Endothelial cell (in vitro differentiated cells): ENCODE measurements at regions not wholly inside any gene's neighbourhood (a gene's known extent, or its start where the extent isn't known, plus 50 kb on each side); places are given as distances from the start of the nearest gene placed in this dataset.
"Not testable (repeated sequence)": the region's sequence is repeated elsewhere in the genome, so short reads cannot be mapped to it uniquely, and the experiment has no call there.

Experiments
- DNase-seq: peaks from one replicate; pipeline ENCODE4 v3.0.0; 2021; ENCODE audit warnings: low spot score
- H3K27ac Mint-ChIP-seq: one replicate; pipeline ENCODE4 v1.8.0; 2021; ENCODE audit warnings: mixed read lengths, inconsistent platforms; ENCODE audit not compliant: unreplicated experiment
- H3K27me3 Mint-ChIP-seq: one replicate; pipeline ENCODE4 v1.8.0; 2021; ENCODE audit warnings: mild to moderate bottlenecking, moderate library complexity, mixed read lengths, inconsistent platforms; ENCODE audit not compliant: unreplicated experiment
- H3K36me3 Mint-ChIP-seq: one replicate; pipeline ENCODE4 v1.8.0; 2021; ENCODE audit warnings: mild to moderate bottlenecking, low read depth, mixed read lengths, inconsistent platforms; ENCODE audit not compliant: unreplicated experiment
- H3K4me1 Mint-ChIP-seq: one replicate; pipeline ENCODE4 v1.8.0; 2021; ENCODE audit warnings: mild to moderate bottlenecking, mixed read lengths, inconsistent platforms; ENCODE audit not compliant: unreplicated experiment
- H3K4me3 Mint-ChIP-seq: one replicate; pipeline ENCODE4 v1.8.0; 2021; ENCODE audit warnings: mild to moderate bottlenecking, mixed read lengths, inconsistent platforms; ENCODE audit not compliant: unreplicated experiment
- H3K9me3 Mint-ChIP-seq: one replicate; pipeline ENCODE4 v1.8.0; 2021; ENCODE audit warnings: mixed read lengths, inconsistent platforms; ENCODE audit not compliant: unreplicated experiment
- CTCF ChIP-seq: fragments of 200-600 bp; sonication (generic); IDR thresholded peaks from one replicate; pipeline ENCODE4 v1.5.0; 2021; ENCODE audit warnings: antibody characterized with exemption; ENCODE audit not compliant: unreplicated experiment

GRCh38 chr12:92062539-92063493, 82.8 kb downstream of the BTG1 start:
- DNase-seq, result no peak
- no peak for TF ChIP-seq CTCF
- no peaks in the 10 kb centered on the region for H3K9me3 Mint-ChIP-seq
- H3K36me3 Mint-ChIP-seq, result no peaks in the 10 kb centered on the region
- no peaks in the 10 kb centered on the region for H3K4me1 Mint-ChIP-seq
- H3K27me3 Mint-ChIP-seq, result no peaks in the 10 kb centered on the region
- H3K27ac Mint-ChIP-seq, result no peak overlapping the region
- H3K4me3 Mint-ChIP-seq, result no peak overlapping the region

- no peak for TF ChIP-seq CTCF
- no peaks in the 10 kb centered on the region for H3K9me3 Mint-ChIP-seq
- H3K4me3 Mint-ChIP-seq, result no peak overlapping the region
- H3K27ac Mint-ChIP-seq, result no peak overlapping the region
- no peak for DNase-seq
- H3K4me1 Mint-ChIP-seq, result no peaks in the 10 kb centered on the region
- H3K36me3 Mint-ChIP-seq, result no peaks in the 10 kb centered on the region
- H3K27me3 Mint-ChIP-seq, result no peaks in the 10 kb centered on the region
These were observed 84.6 kb downstream of the BTG1 start for GRCh38 chr12:92061061-92061460.

GRCh38 chr12:92059960-92060359, 85.7 kb downstream of the BTG1 start:
- H3K4me1 Mint-ChIP-seq, result no peaks in the 10 kb centered on the region

GRCh38 chr12:92058664-92059063, 87.0 kb downstream of the BTG1 start:
- no peak for DNase-seq
- no peaks in the 10 kb centered on the region for H3K27me3 Mint-ChIP-seq
- H3K4me3 Mint-ChIP-seq, result no peak overlapping the region
- TF ChIP-seq CTCF, result no peak
- H3K4me1 Mint-ChIP-seq, result no peaks in the 10 kb centered on the region
- no peaks in the 10 kb centered on the region for H3K36me3 Mint-ChIP-seq
- H3K9me3 Mint-ChIP-seq, result no peaks in the 10 kb centered on the region
- no peak overlapping the region for H3K27ac Mint-ChIP-seq

More at GRCh38 chr12:92059960-92060359, 85.7 kb downstream of the BTG1 start:
- DNase-seq, result no peak
- H3K27me3 Mint-ChIP-seq, result no peaks in the 10 kb centered on the region
- H3K36me3 Mint-ChIP-seq, result no peaks in the 10 kb centered on the region
- H3K27ac Mint-ChIP-seq, result no peak overlapping the region
- no peak for TF ChIP-seq CTCF
- H3K4me3 Mint-ChIP-seq, result no peak overlapping the region
- no peaks in the 10 kb centered on the region for H3K9me3 Mint-ChIP-seq

- not testable (repeated sequence) for H3K9me3 Mint-ChIP-seq, H3K27me3 Mint-ChIP-seq, H3K4me1 Mint-ChIP-seq, H3K4me3 Mint-ChIP-seq, DNase-seq, H3K27ac Mint-ChIP-seq, H3K36me3 Mint-ChIP-seq
These were observed 88.9 kb downstream of the BTG1 start for GRCh38 chr12:92056756-92057155.
